ENCODE measurements at regions not wholly inside any gene's neighbourhood (a gene's known extent, or its start where the extent isn't known, plus 50 kb on each side); places are given as distances from the start of the nearest gene placed in this dataset.

DNA sequence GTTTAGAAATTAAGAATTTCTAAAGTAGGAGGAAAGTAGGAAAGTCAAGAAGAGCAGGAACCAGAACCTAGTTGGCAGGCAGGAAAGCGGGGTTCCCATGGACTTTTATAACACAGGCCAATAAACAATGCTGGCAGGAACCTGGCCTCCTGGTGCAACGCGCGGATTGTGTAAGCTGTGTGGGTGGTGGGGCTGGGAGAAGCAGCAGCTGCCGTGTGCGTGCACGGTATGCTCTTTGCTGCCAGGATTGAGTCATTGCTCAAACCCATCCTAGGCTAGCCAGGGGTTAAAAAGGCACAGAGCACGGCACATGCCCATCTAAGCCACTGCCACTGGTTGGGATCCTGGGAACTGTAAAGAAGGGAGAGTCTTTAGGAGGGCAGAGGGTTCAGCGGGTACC lies 209.9 kb upstream of the RGMA start:
- H3K36me3 ChIP-seq (replicated peaks; ENCODE audit: insufficient read depth, low read depth) = no peaks in the 10 kb centered on the region

DNA sequence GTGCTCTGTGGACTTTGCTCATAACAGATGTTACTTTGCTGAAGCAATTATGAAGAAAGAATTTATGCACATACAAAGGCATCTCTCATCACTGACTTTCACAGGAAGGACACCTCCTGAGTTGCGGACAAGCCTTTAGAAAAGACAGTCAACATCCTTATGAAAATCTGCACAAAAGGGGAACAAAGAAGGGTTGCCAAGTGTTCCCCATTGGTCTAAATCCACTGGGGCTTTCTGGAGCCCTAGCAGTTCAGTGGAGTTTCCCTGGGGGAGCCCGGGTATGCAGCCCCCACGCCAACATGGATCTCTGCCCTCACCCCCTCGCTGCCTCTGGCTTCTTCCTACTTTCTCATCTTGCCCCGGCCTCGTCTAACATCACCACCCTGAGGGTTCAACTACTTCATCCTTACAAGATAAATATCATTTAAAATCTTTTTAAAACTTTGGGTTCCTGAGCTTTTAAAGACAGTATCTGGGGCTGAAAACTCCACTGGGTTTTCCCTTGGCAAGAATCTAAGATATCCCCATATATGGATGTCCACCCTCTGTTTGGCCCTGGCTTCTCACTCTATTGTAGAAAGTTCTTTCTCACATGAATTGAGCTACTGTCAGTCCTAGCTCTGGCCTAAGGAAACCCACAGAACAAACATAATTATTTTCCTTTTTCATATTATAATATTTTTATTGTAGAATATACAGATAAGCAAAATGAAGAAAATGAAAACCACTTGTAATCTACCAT lies 207.9 kb upstream of the RGMA start:
- Histone ChIP-seq H3K36me3 (replicated peaks; ENCODE audit: insufficient read depth, low read depth) (no peaks in the 10 kb centered on the region), H3K4me3 (no peak overlapping the region), H2AFZ (no peak overlapping the region), H3K4me1 (ENCODE audit: insufficient read depth) (no peaks in the 10 kb centered on the region), H3K9me2 (replicated peaks; ENCODE audit: insufficient read depth) (no peaks in the 10 kb centered on the region), H4K20me1 (ENCODE audit: insufficient read depth, poor library complexity, severe bottlenecking) (no peaks in the 10 kb centered on the region), H3K79me2 (no peaks in the 10 kb centered on the region), H3K27ac (no peak overlapping the region), H3K27me3 (no peaks in the 10 kb centered on the region), H3K9me3 (ENCODE audit: low read depth) (no peaks in the 10 kb centered on the region), H3K4me2 (no peak overlapping the region)
- WGBS (ENCODE audit: low lambda C conversion rate, missing lambda C conversion rate) = 44% methylated on average over 6 of the region's 6 CpGs
- no peak for DNase-seq (ENCODE audit: low spot score)
- TF ChIP-seq EZH2phosphoT487 (IDR thresholded peaks at IDR 0.05; ENCODE audit: low read depth, severe bottlenecking, unreplicated experiment) (no peak), EZH2 (IDR thresholded peaks at IDR 0.05; ENCODE audit: borderline replicate concordance) (no peak)
- TF ChIP-seq, protein P1, sequence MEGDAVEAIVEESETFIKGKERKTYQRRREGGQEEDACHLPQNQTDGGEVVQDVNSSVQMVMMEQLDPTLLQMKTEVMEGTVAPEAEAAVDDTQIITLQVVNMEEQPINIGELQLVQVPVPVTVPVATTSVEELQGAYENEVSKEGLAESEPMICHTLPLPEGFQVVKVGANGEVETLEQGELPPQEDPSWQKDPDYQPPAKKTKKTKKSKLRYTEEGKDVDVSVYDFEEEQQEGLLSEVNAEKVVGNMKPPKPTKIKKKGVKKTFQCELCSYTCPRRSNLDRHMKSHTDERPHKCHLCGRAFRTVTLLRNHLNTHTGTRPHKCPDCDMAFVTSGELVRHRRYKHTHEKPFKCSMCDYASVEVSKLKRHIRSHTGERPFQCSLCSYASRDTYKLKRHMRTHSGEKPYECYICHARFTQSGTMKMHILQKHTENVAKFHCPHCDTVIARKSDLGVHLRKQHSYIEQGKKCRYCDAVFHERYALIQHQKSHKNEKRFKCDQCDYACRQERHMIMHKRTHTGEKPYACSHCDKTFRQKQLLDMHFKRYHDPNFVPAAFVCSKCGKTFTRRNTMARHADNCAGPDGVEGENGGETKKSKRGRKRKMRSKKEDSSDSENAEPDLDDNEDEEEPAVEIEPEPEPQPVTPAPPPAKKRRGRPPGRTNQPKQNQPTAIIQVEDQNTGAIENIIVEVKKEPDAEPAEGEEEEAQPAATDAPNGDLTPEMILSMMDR (IDR thresholded peaks at IDR 0.05; ENCODE audit: poor library complexity) = no peak

More for the DNA sequence above, 209.9 kb upstream of the RGMA start:
- no peaks in the 10 kb centered on the region for H4K20me1 ChIP-seq (ENCODE audit: insufficient read depth, poor library complexity, severe bottlenecking)
- no peaks in the 10 kb centered on the region for H3K27me3 ChIP-seq
- no peak overlapping the region for H2AFZ ChIP-seq
- no peak for DNase-seq (ENCODE audit: low spot score)
- no peaks in the 10 kb centered on the region for H3K79me2 ChIP-seq
- TF ChIP-seq EZH2 (IDR thresholded peaks at IDR 0.05; ENCODE audit: borderline replicate concordance) (no peak), EZH2phosphoT487 (IDR thresholded peaks at IDR 0.05; ENCODE audit: low read depth, severe bottlenecking, unreplicated experiment) (no peak)
- TF ChIP-seq, protein P1 (IDR thresholded peaks at IDR 0.05; ENCODE audit: poor library complexity) = no peak
- no peak overlapping the region for H3K27ac ChIP-seq
- 81% methylated on average over 9 of the region's 9 CpGs for WGBS (ENCODE audit: low lambda C conversion rate, missing lambda C conversion rate)
- H3K9me2 ChIP-seq (replicated peaks; ENCODE audit: insufficient read depth) = no peaks in the 10 kb centered on the region
- H3K4me3 ChIP-seq = no peak overlapping the region
- H3K4me1 ChIP-seq (ENCODE audit: insufficient read depth) = no peaks in the 10 kb centered on the region
- no peaks in the 10 kb centered on the region for H3K9me3 ChIP-seq (ENCODE audit: low read depth)
- no peak overlapping the region for H3K4me2 ChIP-seq

DNA sequence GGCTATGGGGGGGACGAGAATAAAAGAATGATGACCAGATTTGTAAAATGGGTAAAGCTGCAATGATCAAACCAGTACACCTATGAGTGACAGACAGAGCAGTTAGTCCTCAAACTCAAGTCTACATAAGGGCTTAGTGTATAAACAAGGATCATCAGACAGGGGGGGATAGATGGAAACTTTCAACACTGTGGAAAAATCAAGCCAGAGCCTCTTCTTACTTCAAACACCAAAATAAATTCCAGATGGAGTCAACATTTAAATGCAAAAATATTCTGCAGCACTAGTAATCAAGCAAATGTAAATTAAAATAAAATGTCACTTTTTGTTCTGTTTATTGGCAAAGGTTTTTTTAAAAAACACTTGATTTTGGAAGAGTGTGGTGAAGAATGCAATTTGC lies 205.9 kb upstream of the RGMA start:
- Histone ChIP-seq H3K4me2 (no peak overlapping the region), H3K36me3 (replicated peaks; ENCODE audit: insufficient read depth, low read depth) (no peaks in the 10 kb centered on the region), H3K27me3 (no peaks in the 10 kb centered on the region), H4K20me1 (ENCODE audit: insufficient read depth, poor library complexity, severe bottlenecking) (no peaks in the 10 kb centered on the region), H3K79me2 (no peaks in the 10 kb centered on the region), H3K9me2 (replicated peaks; ENCODE audit: insufficient read depth) (no peaks in the 10 kb centered on the region), H3K4me3 (no peak overlapping the region), H3K27ac (no peak overlapping the region), H3K9me3 (ENCODE audit: low read depth) (no peaks in the 10 kb centered on the region), H2AFZ (no peak overlapping the region), H3K4me1 (ENCODE audit: insufficient read depth) (no peaks in the 10 kb centered on the region)
- TF ChIP-seq EZH2phosphoT487 (IDR thresholded peaks at IDR 0.05; ENCODE audit: low read depth, severe bottlenecking, unreplicated experiment) (no peak), EZH2 (IDR thresholded peaks at IDR 0.05; ENCODE audit: borderline replicate concordance) (no peak)
- TF ChIP-seq, protein P1 (IDR thresholded peaks at IDR 0.05; ENCODE audit: poor library complexity) = no peak
- DNase-seq (ENCODE audit: low spot score) = no peak
- WGBS (ENCODE audit: low lambda C conversion rate, missing lambda C conversion rate) = 82% methylated on average over 1 of the region's 1 CpG

Data from hepatocyte (in vitro differentiated cells).